LHCN-M2 (cell line): ENCODE measurements at regions not wholly inside any gene's neighbourhood (a gene's known extent, or its start where the extent isn't known, plus 50 kb on each side); places are given as distances from the start of the nearest gene placed in this dataset.
"Not testable (repeated sequence)": the region's sequence is repeated elsewhere in the genome, so short reads cannot be mapped to it uniquely, and the experiment has no call there.

Experiments used
- DNase-seq: peaks from one replicate; pipeline ENCODE4 v3.0.0-alpha.2; 2012; ENCODE audit warnings: low read depth

- DNase-seq = no peak
Observed at GRCh38 chr6:74318738-74319137, 622.7 kb downstream of the CD109 start.

DNA sequence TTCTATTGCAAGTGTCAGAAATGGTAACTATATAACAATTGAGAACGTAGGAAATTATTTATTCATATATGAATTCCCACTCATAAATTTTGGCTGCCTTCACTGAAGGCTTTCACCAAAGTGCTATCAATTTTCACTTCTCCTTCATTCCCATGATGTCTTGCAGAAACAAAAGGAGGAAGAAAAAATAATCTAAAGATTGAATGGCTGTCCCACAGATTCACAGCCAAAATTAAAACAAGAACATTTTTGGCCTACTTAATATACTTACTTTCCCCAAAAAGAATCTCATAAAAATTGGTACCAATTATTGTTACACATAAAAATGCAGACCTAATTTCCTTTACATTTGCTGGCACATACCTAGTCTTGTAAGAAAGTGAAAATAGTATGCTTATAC is 616.1 kb downstream of the CD109 start:
- no peak for DNase-seq

GRCh38 chr6:74311431-74311830 is 615.4 kb downstream of the CD109 start:
- no peak for DNase-seq

- DNase-seq = no peak
Observed at GRCh38 chr6:74289884-74290283, 593.9 kb downstream of the CD109 start.

DNA sequence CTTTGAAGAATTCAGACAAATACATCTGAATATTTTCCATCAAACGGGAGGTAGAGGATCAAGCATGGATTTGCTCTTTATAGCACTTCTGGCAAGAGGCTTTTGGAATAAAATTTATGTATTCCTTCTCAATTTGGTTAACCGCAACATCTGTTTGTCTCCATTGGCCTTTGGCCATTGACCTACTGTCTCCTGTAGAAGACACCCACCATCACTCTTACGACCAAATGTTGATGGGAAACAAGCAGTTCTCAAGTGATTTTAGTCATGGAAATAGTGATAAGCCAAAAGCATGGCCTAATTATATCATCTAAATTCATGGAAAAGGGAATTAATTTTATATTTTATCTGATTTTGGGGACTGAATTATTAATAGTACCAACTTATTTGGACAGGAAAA is 591.9 kb downstream of the CD109 start:
- no peak for DNase-seq

- no peak for DNase-seq
Observed at GRCh38 chr6:74287441-74287840, 591.4 kb downstream of the CD109 start.

GRCh38 chr6:74284284-74284683 is 588.3 kb downstream of the CD109 start:
- no peak for DNase-seq

DNA sequence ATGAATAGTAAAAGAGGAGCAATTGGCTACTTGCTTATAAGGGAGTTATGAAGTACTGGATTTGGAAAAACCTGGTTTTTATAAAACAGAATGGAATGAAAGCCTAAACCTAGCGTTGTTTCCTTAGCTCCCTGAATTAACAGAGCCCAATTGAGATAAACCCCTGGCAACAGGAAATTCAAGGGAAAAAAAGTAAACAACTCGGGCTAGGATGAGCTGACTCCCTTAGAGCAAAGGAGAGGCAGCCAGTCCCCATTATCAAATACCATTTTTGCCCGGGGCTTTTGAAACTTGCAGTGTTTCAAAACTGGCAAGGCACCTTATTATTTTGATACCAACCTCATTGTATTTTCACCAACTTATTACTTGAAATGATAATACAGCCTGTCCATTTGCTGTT is 587.5 kb downstream of the CD109 start:
- DNase-seq = no peak

GRCh38 chr6:74282143-74282689 is 586.2 kb downstream of the CD109 start:
- no peak for DNase-seq

- no peak for DNase-seq
Observed at GRCh38 chr6:74280130-74280692, 584.2 kb downstream of the CD109 start.

DNA sequence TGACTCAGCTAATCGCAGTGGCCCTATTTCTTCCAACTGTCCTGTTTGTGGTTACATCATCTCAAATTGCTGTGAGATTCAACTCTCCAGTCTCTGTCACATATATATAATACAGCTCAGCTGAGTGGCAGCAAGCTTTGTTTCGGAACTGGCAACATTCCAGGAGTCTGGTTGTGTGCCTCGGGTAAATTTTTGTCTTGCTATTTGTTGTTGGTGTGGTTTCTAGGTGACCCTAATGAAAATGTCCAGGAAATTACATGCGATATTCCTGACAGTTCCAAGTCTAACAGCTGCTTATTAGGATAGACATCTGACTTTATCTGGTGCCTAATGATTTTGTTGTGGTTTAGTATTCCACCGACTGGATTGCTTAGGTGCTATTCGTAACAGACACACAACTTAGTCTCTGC is 581.8 kb downstream of the CD109 start:
- peak; percentile 43 for DNase-seq

GRCh38 chr6:74273541-74273940 is 577.5 kb downstream of the CD109 start:
- no peak for DNase-seq

DNA sequence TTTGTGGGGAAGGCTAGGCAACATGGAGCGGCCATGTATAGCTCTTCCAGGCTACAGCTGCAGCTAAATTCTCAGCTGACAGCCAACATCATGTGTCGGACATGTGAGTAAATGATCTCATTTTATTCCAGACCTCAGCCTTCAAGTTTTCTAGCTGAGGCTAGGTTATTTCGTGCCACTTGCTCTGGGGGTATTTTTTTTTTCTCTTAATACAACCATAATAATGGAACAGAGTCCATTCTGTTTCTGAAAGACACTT is 573.5 kb downstream of the CD109 start:
- DNase-seq = no peak

DNA sequence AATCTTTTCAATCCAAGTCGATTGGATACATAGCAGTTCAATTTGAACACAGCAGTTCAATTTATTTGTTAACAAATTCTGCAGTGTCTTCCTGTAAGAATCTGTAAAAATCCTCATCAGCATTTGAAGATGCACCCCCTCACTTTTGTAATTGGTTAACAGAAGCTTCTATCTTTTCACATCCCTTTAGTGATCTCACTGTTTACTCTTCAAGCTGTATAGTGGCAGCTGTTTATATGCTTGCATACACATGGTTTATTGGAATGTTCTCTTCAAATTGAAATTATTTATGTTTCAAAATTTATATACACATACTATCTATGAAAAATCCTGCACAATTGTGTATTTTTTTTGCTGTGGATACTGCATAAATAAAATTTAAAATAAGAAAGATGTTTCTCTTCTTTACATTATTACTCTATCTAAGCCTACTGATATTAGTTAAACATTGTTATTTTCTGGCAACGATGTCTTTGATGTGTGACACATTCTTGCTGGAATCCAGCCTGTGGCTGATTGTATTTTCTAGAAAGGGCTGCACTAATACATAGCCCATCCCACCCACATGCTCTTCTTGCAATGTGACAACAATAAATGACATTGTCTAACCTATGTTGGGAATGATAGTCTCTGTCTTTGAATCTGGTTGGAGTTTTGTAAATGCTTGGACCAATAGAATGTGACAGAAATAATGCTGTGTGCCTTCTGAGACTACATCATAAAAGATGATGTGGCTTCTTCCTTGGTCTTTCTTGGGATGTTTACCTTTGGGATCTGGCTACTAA is 573.0 kb downstream of the CD109 start:
- no peak for DNase-seq

DNA sequence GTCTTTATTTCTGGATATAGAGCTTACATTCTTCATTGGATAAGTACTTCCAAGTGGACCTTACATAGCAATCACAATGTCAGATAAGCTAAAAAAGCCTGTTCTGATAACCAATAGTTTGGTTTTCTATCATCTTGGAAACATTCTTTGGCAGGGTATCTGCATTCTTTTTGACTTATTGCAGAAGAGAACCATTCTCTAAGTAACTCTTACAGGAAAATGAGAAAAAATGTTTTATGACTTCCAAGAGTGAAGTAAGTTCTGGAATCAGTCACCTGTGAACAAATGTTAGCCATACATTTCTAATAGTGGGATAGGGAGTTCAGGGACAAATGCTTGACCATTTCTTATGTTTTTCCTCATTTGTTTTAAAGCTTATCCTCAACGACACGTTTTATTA is 564.0 kb downstream of the CD109 start:
- no peak for DNase-seq

- DNase-seq = no peak
Observed at GRCh38 chr6:74256781-74257180, 560.8 kb downstream of the CD109 start.

DNA sequence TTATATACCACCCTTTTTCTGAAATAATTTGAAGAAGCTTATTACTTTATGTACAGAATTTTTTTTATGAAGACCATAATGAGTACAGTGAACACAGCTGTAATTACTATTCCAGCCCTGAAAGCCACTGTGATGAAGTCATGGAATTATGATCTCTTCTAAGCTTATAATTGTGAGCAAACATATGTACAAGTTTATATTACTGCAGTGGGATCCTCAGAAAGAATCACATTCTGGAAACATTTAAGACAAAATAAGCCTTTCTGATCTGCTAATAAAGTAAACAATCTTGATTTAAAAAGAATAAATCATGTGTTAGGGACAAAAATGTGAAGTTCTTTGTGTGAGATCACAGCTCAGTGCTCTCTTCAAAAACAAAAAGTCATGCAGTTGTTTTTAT is 560.4 kb downstream of the CD109 start:
- DNase-seq = no peak

GRCh38 chr6:74255007-74255406 is 559.0 kb downstream of the CD109 start:
- DNase-seq = not testable (repeated sequence)

DNA sequence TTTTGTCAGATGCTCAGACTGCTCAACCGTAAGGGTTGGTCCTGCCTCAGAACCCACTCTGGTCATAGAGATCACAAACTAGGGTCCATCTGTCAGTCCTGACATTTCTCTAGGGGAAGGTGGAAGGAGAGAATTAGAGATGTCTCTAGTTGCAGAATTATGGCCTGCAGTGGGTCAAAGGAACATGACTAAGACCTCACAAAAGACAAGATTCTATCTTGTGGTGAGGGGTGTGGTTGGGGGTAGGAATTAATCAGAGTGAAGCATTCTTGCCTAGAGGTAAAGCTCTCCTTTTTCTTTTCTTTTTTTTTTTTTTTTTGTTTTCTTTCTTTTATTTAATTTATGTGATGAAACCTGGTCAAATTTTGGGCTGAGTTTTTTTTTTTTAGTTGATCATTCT is 558.1 kb downstream of the CD109 start:
- DNase-seq = not testable (repeated sequence)

DNA sequence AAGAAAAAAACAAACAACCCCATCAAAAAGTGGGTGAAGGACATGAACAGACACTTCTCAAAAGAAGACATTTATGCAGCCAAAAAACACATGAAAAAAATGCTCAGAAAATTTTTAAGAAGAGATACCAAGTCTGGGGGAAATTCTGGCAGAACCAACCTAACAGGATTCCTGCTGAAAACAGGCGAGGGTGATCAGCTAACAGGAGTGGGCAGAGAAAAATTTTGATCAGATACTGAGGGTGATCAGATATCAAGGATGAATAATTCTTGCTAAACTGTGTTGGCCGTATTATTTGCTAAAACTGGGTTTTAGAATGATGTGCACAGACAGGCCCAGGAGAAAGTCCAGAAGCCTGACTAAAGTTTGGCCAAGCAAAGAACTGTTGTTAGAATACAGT is 557.3 kb downstream of the CD109 start:
- no peak for DNase-seq

- DNase-seq = no peak
Observed at GRCh38 chr6:74250161-74250818, 554.3 kb downstream of the CD109 start.

- no peak for DNase-seq
Observed at GRCh38 chr6:74249658-74250057, 553.7 kb downstream of the CD109 start.

DNA sequence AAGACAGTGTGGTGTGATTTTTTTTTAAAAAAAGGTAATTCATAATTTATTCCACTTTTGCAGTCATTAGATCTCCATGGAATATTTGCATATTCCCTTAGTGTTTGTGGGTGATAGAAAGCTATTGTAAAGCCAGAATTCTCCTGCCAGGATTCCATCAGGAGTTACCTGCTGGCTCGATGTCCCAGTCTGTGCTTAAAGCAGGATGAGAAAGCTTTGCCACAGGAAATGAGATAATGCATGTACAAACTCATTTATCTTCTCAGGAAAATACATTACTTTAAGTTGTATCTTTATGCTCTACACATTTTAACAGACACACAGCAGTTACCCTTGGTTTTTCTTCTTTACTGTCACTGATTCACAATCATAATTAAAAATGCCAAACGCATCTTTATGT is 553.0 kb downstream of the CD109 start:
- no peak for DNase-seq
